HL-60 (cell line): ENCODE measurements at regions not wholly inside any gene's neighbourhood (a gene's known extent, or its start where the extent isn't known, plus 50 kb on each side); places are given as distances from the start of the nearest gene placed in this dataset.
"Not testable (repeated sequence)": the region's sequence is repeated elsewhere in the genome, so short reads cannot be mapped to it uniquely, and the experiment has no call there.

Experiments used
- DNase-seq, 2 experiments: peaks; one replicate each; pipeline ENCODE4 v3.0.0-alpha.2; 2010 to 2020; ENCODE audit warnings: low read depth in 1 of 2, low spot score in 1 of 2
- H3K27ac ChIP-seq: fragments of 250-450 bp; sonication (Bioruptor Pico); replicated peaks from 2 replicates; pipeline ENCODE4 v1.5.1; 2020; ENCODE audit warnings: mild to moderate bottlenecking, moderate library complexity
- H3K27me3 ChIP-seq: fragments of 250-450 bp; sonication (Bioruptor Pico); 2 replicates; pipeline ENCODE4 v1.5.1; 2021; ENCODE audit warnings: mild to moderate bottlenecking, moderate library complexity; ENCODE audit not compliant: insufficient read depth, poor library complexity, severe bottlenecking
- H3K4me3 ChIP-seq: replicated peaks from 2 replicates; pipeline ENCODE4 v1.5.1; 2011; ENCODE audit warnings: mild to moderate bottlenecking, control low read depth, low read length; ENCODE audit not compliant: insufficient read depth
- CTCF ChIP-seq: IDR thresholded peaks from one replicate; pipeline ENCODE4 v1.5.1; 2011; ENCODE audit warnings: low read length, control low read depth, inconsistent platforms; ENCODE audit not compliant: insufficient read depth
- GABPA ChIP-seq: IDR thresholded peaks from 2 replicates; pipeline ENCODE4 v1.6.1; 2012; ENCODE audit warnings: low read depth
- POLR2AphosphoS5 ChIP-seq: IDR thresholded peaks from 2 replicates; pipeline ENCODE4 v1.6.1; 2012; ENCODE audit warnings: low read depth
- REST ChIP-seq: IDR thresholded peaks from 2 replicates; pipeline ENCODE4 v1.6.1; 2012; ENCODE audit warnings: low read depth; ENCODE audit not compliant: insufficient replicate concordance
- SPI1 ChIP-seq: IDR thresholded peaks from 2 replicates; pipeline ENCODE4 v1.6.1; 2012; ENCODE audit warnings: low read depth, mild to moderate bottlenecking, borderline replicate concordance

- not testable (repeated sequence) for DNase-seq
- peak; percentile 72; the same call in 1 of the 2 replicates for TF ChIP-seq SPI1
These were observed 124.2 kb upstream of the ZNF184 start for GRCh38 chr6:27597031-27597567.

GRCh38 chr6:27593861-27594260 is 121.0 kb upstream of the ZNF184 start:
- Histone ChIP-seq H3K27ac (no peak overlapping the region), H3K4me3 (no peak overlapping the region), H3K27me3 (no peaks in the 10 kb centered on the region)
- no peak for DNase-seq
- TF ChIP-seq REST (no peak), SPI1 (no peak), GABPA (no peak), CTCF (no peak), POLR2AphosphoS5 (no peak)

More at GRCh38 chr6:27597031-27597567, 124.2 kb upstream of the ZNF184 start:
- H3K27me3 ChIP-seq, H3K27ac ChIP-seq, H3K4me3 ChIP-seq: not testable (repeated sequence)

- DNase-seq, result peak in 1 of 2 experiments; percentile 17
- no peak overlapping the region for H3K27ac ChIP-seq
- H3K4me3 ChIP-seq, result peak overlapping the region; percentile 28
- no peaks in the 10 kb centered on the region for H3K27me3 ChIP-seq
- TF ChIP-seq POLR2AphosphoS5 (no peak), SPI1 (no peak), GABPA (no peak), REST (no peak), CTCF (no peak)
These were observed 120.4 kb upstream of the ZNF184 start for GRCh38 chr6:27593200-27593818.

GRCh38 chr6:27592481-27593199 is 119.7 kb upstream of the ZNF184 start:
- peak; percentile 71 to 82 for DNase-seq
- H3K4me3 ChIP-seq, result peak overlapping the region; percentile 28
- H3K27me3 ChIP-seq, result no peaks in the 10 kb centered on the region
- H3K27ac ChIP-seq, result no peak overlapping the region
- TF ChIP-seq GABPA, result no peak
- TF ChIP-seq CTCF, result no peak
- TF ChIP-seq REST, result peak; percentile 78
- TF ChIP-seq SPI1, result no peak
- TF ChIP-seq POLR2AphosphoS5, result no peak
